Suprapubic skin (tissue), 4 donors: ENCODE measurements at regions not wholly inside any gene's neighbourhood (a gene's known extent, or its start where the extent isn't known, plus 50 kb on each side); places are given as distances from the start of the nearest gene placed in this dataset.

Experiments
- DNase-seq, 2 donors: peaks; one replicate each; pipeline ENCODE4 v3.0.0-alpha.2; 2019; ENCODE audit warnings: low spot score in 2 of 2
- H3K27ac ChIP-seq: fragments of 200-600 bp; sonication (generic); one replicate; pipeline ENCODE4 v1.5.1; 2019
- H3K27me3 ChIP-seq: fragments of 200-600 bp; sonication (generic); one replicate; pipeline ENCODE4 v1.5.1; 2019
- H3K36me3 ChIP-seq: fragments of 200-600 bp; sonication (generic); one replicate; pipeline ENCODE4 v1.5.1; 2019
- H3K4me1 ChIP-seq: fragments of 200-600 bp; sonication (generic); one replicate; pipeline ENCODE4 v1.5.1; 2019
- H3K4me3 ChIP-seq: fragments of 200-600 bp; sonication (generic); one replicate; pipeline ENCODE4 v1.5.1; 2019; ENCODE audit warnings: mild to moderate bottlenecking
- H3K9me3 ChIP-seq: fragments of 200-600 bp; sonication (generic); one replicate; pipeline ENCODE4 v1.5.1; 2019
- CTCF ChIP-seq, 2 donors: fragments of 200-600 bp in 1 of 2; fragments of 450-650 bp in 1 of 2; sonication (generic) in 1 of 2; IDR thresholded peaks; one replicate each; pipeline ENCODE4 v1.5.1; 2016 to 2019; ENCODE audit warnings: antibody characterized with exemption in 2 of 2, mild to moderate bottlenecking in 1 of 2, moderate library complexity in 1 of 2
- EP300 ChIP-seq: sonication (generic); formaldehyde crosslinking; IDR thresholded peaks from one replicate; pipeline ENCODE4 v1.6.1; 2017; ENCODE audit warnings: antibody characterized with exemption
- POLR2A ChIP-seq, 2 donors: fragments of 450-650 bp; IDR thresholded peaks; one replicate each; pipeline ENCODE4 v1.6.1; 2017; ENCODE audit warnings: antibody characterized with exemption in 2 of 2, mild to moderate bottlenecking in 2 of 2, moderate library complexity in 2 of 2
- POLR2AphosphoS5 ChIP-seq, 3 donors: sonication (generic); formaldehyde crosslinking; IDR thresholded peaks; one replicate each; pipeline ENCODE4 v1.6.1; 2017; ENCODE audit warnings: antibody characterized with exemption in 3 of 3
- WGBS: methylation state at CpG from one replicate; pipeline ENCODE4 v1.1.5; 2018; 5-methylcytosine and 5-hydroxymethylcytosine counted together

- TF ChIP-seq CTCF (IDR thresholded peaks at IDR 0.05), result no peak
- Histone ChIP-seq H3K4me3 (no peak overlapping the region), H3K27ac (no peak overlapping the region), H3K9me3 (no peaks in the 10 kb centered on the region), H3K27me3 (no peaks in the 10 kb centered on the region), H3K36me3 (no peaks in the 10 kb centered on the region), H3K4me1 (peaks cover 5% of the 10 kb centered on the region)
- no peak for DNase-seq
- 88% methylated on average over 1 of the region's 1 CpG for WGBS
Measured at GRCh38 chr10:55470840-55471239, 669.8 kb upstream of the PCDH15 start.

- H3K27me3 ChIP-seq, result no peaks in the 10 kb centered on the region
- DNase-seq, result no peak
- H3K27ac ChIP-seq, result peak overlapping the region; percentile 59
- H3K4me1 ChIP-seq, result peaks cover 10% of the 10 kb centered on the region
- TF ChIP-seq CTCF (IDR thresholded peaks at IDR 0.05) (no peak), POLR2AphosphoS5 (IDR thresholded peaks at IDR 0.05) (no peak), POLR2A (IDR thresholded peaks at IDR 0.05) (no peak), EP300 (no peak)
- no peaks in the 10 kb centered on the region for H3K9me3 ChIP-seq
- 43% methylated on average over 2 of the region's 2 CpGs for WGBS
- H3K4me3 ChIP-seq, result no peak overlapping the region
- H3K36me3 ChIP-seq, result no peaks in the 10 kb centered on the region
Measured at GRCh38 chr10:55466806-55467504, 665.9 kb upstream of the PCDH15 start.

- no peak for TF ChIP-seq EP300
- no peak for TF ChIP-seq CTCF (IDR thresholded peaks at IDR 0.05)
- no peak for TF ChIP-seq POLR2A (IDR thresholded peaks at IDR 0.05)
- no peak for TF ChIP-seq POLR2AphosphoS5 (IDR thresholded peaks at IDR 0.05)
- no peaks in the 10 kb centered on the region for H3K9me3 ChIP-seq
Measured at GRCh38 chr10:55464083-55464482, 663.1 kb upstream of the PCDH15 start.

GRCh38 chr10:55460008-55460407 lies 659.0 kb upstream of the PCDH15 start:
- Histone ChIP-seq H3K4me1 (no peaks in the 10 kb centered on the region), H3K4me3 (no peak overlapping the region), H3K27ac (no peak overlapping the region), H3K9me3 (no peaks in the 10 kb centered on the region), H3K27me3 (no peaks in the 10 kb centered on the region), H3K36me3 (no peaks in the 10 kb centered on the region)
- DNase-seq, result no peak
- 87% methylated on average over 3 of the region's 3 CpGs for WGBS
- TF ChIP-seq CTCF (IDR thresholded peaks at IDR 0.05), result no peak
- no peak for TF ChIP-seq POLR2A (IDR thresholded peaks at IDR 0.05)
- TF ChIP-seq EP300, result no peak
- TF ChIP-seq POLR2AphosphoS5 (IDR thresholded peaks at IDR 0.05), result no peak

More at GRCh38 chr10:55464083-55464482, 663.1 kb upstream of the PCDH15 start:
- no peak for DNase-seq
- peaks cover 10% of the 10 kb centered on the region for H3K4me1 ChIP-seq
- H3K4me3 ChIP-seq, result no peak overlapping the region
- no peaks in the 10 kb centered on the region for H3K27me3 ChIP-seq
- no peak overlapping the region for H3K27ac ChIP-seq
- no peaks in the 10 kb centered on the region for H3K36me3 ChIP-seq
- 76% methylated on average over 4 of the region's 4 CpGs for WGBS

- TF ChIP-seq POLR2AphosphoS5 (IDR thresholded peaks at IDR 0.05) (no peak), EP300 (no peak), POLR2A (IDR thresholded peaks at IDR 0.05) (no peak)
- Histone ChIP-seq H3K36me3 (no peaks in the 10 kb centered on the region), H3K27ac (no peak overlapping the region), H3K27me3 (no peaks in the 10 kb centered on the region), H3K4me1 (no peaks in the 10 kb centered on the region), H3K9me3 (no peaks in the 10 kb centered on the region), H3K4me3 (no peak overlapping the region)
- no peak for DNase-seq
- 37% methylated on average over 2 of the region's 2 CpGs for WGBS
Measured at GRCh38 chr10:55449981-55450380, 649.0 kb upstream of the PCDH15 start.
